K562 (cell line): ENCODE measurements at regions not wholly inside any gene's neighbourhood (a gene's known extent, or its start where the extent isn't known, plus 50 kb on each side); places are given as distances from the start of the nearest gene placed in this dataset.

Experiments
- CTBP1 ChIP-seq: fragments of 450-650 bp; IDR thresholded peaks from 2 replicates; pipeline ENCODE4 v1.6.1; 2016; ENCODE audit warnings: borderline replicate concordance
- EP300 ChIP-seq: IDR thresholded peaks from 2 replicates; pipeline ENCODE4 v1.6.1; 2012; ENCODE audit warnings: low read length, improper control_type of control experiment
- L3MBTL2 ChIP-seq: fragments of 450-650 bp; IDR thresholded peaks from 2 replicates; pipeline ENCODE4 v1.6.1; 2016; ENCODE audit warnings: mild to moderate bottlenecking, moderate library complexity
- MEIS2 ChIP-seq: fragments of 450-650 bp; IDR thresholded peaks from 2 replicates; pipeline ENCODE4 v1.6.1; 2014; ENCODE audit warnings: mild to moderate bottlenecking; ENCODE audit not compliant: partially characterized antibody
- MTA2 ChIP-seq: fragments of 450-650 bp; IDR thresholded peaks from 2 replicates; pipeline ENCODE4 v1.6.1; 2016; ENCODE audit warnings: low read depth
- MYC ChIP-seq, 2 experiments: fragments of 250-450 bp in 1 of 2; sonication (Bioruptor Pico) in 1 of 2; IDR thresholded peaks; 2 replicates each; pipeline versions ENCODE4 v1.5.1 to v1.6.1; 2012 to 2021; ENCODE audit warnings: low read depth in 2 of 2, borderline replicate concordance in 1 of 2, improper control_type of control experiment in 1 of 2, low read length in 1 of 2, mild to moderate bottlenecking in 1 of 2, moderate library complexity in 1 of 2
- NFE2 ChIP-seq: IDR thresholded peaks from 2 replicates; pipeline ENCODE4 v1.6.1; 2014; ENCODE audit warnings: antibody characterized with exemption, low read depth
- NFE2L1 ChIP-seq: fragments of 450-650 bp; IDR thresholded peaks from 2 replicates; pipeline ENCODE4 v1.6.1; 2016; ENCODE audit warnings: missing genetic modification characterization, low read depth, mild to moderate bottlenecking, missing compliant biosample characterization, moderate library complexity, borderline replicate concordance
- NUFIP1 ChIP-seq: fragments of 450-650 bp; IDR thresholded peaks from 2 replicates; pipeline ENCODE4 v1.6.1; 2018; ENCODE audit not compliant: partially characterized antibody
- PHF20 ChIP-seq: fragments of 450-650 bp; IDR thresholded peaks from 2 replicates; pipeline ENCODE4 v1.6.1; 2018; ENCODE audit not compliant: partially characterized antibody
- ZFPM2 ChIP-seq: fragments of 250-450 bp; sonication (Bioruptor Pico); IDR thresholded peaks from 2 replicates; pipeline ENCODE4 v1.5.1; 2022; ENCODE audit warnings: mild to moderate bottlenecking
- ZKSCAN8 ChIP-seq: fragments of 200-800 bp; sonication (Bioruptor generic); IDR thresholded peaks from 2 replicates; pipeline ENCODE4 v1.6.1; 2016; ENCODE audit warnings: missing genetic modification characterization, missing compliant biosample characterization
- ZNF507 ChIP-seq: conservative IDR thresholded peaks from 2 replicates; pipeline ENCODE4 v1.6.1; 2017; ENCODE audit warnings: missing genetic modification characterization, missing compliant biosample characterization
- TF ChIP-seq, protein P1 (sequence below): sonication (generic); formaldehyde crosslinking; IDR thresholded peaks from 2 replicates; pipeline ENCODE4 v1.8.0; 2022; ENCODE audit warnings: mild to moderate bottlenecking, missing genetic modification reagents, borderline replicate concordance
- TF ChIP-seq, protein P2 (sequence below): fragments of 250-450 bp; sonication (Bioruptor Pico); IDR thresholded peaks from 2 replicates; pipeline ENCODE4 v1.5.0; 2021; ENCODE audit warnings: mild to moderate bottlenecking, moderate library complexity
- TF ChIP-seq, protein P3 (sequence below): fragments of 450-650 bp; formaldehyde crosslinking; IDR thresholded peaks from 2 replicates; pipeline ENCODE4 v1.4.0; 2020; ENCODE audit warnings: mild to moderate bottlenecking, moderate library complexity
- TF ChIP-seq, protein P4 (sequence below), 3 experiments: fragments of 200-800 bp in 1 of 3; fragments of 250-450 bp in 1 of 3; fragments of 450-650 bp in 1 of 3; sonication (Bioruptor Pico) in 1 of 3; sonication (Bioruptor generic) in 1 of 3; formaldehyde crosslinking in 1 of 3; IDR thresholded peaks; 2 replicates each; pipeline versions ENCODE4 v1.6.1 to v1.8.0; 2016 to 2022; ENCODE audit warnings: mild to moderate bottlenecking in 2 of 3, missing genetic modification characterization in 2 of 3, missing compliant biosample characterization in 1 of 3, moderate library complexity in 1 of 3

DNA sequence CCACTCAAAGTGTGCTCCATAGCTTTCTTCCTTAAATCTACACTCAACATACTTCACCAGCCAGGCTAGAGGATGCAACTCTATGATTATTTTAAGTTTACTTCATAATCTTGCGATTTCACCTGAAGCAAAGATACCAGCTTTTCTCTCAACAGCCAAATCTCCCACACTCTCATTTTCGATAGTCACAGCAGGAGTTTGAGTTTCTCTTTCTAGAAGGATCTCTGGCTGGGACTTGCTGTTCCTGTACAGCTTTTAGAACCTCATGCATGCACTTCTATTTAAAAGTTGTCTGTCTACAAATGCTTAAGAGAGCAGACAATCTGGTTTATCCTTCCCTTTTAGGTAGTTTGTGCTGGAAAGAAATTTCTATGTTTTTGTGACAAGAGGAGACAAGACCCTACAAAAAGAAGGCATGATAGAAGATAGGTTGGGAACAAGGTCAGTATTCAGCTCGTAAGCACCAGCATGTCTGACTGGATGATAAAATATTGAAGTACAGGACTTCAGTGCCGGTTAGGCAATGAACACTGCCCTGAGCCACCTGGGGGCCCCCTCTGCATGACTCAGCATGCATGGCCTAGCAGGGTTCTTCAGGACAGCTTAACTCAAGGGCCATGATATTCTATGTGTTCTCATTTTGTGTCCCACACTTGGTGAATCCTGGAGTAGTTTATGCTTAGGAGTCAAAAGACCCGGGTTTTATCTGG lies 65.6 kb downstream of the ATXN3L start (continued):
- TF ChIP-seq, protein P1, sequence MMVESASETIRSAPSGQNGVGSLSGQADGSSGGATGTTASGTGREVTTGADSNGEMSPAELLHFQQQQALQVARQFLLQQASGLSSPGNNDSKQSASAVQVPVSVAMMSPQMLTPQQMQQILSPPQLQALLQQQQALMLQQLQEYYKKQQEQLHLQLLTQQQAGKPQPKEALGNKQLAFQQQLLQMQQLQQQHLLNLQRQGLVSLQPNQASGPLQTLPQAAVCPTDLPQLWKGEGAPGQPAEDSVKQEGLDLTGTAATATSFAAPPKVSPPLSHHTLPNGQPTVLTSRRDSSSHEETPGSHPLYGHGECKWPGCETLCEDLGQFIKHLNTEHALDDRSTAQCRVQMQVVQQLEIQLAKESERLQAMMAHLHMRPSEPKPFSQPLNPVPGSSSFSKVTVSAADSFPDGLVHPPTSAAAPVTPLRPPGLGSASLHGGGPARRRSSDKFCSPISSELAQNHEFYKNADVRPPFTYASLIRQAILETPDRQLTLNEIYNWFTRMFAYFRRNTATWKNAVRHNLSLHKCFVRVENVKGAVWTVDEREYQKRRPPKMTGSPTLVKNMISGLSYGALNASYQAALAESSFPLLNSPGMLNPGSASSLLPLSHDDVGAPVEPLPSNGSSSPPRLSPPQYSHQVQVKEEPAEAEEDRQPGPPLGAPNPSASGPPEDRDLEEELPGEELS: no peak
- TF ChIP-seq PHF20 (no peak), MEIS2 (peak; percentile 3), ZNF507 (no peak), MYC (IDR thresholded peaks at IDR 0.05; ENCODE audit: low read depth, low read length) (0 out of 2 replicates have a peak, but pooled peaks have one; percentile 28), MYC (CRISPR knock-in tag; IDR thresholded peaks at IDR 0.05; ENCODE audit: borderline replicate concordance, low read depth) (no peak), L3MBTL2 (peak; percentile 53; the same call in 1 of the 2 replicates), MTA2 (no peak), NFE2 (peak; percentile 96), ZKSCAN8 (CRISPR knock-in tag) (0 out of 2 replicates have a peak, but pooled peaks have one; percentile 40), NUFIP1 (no peak), EP300 (peak; percentile 46; the same call in 1 of the 2 replicates), NFE2L1 (tag) (peak; percentile 81), CTBP1 (no peak), ZFPM2 (CRISPR knock-in tag) (no peak)
- TF ChIP-seq, protein P2, sequence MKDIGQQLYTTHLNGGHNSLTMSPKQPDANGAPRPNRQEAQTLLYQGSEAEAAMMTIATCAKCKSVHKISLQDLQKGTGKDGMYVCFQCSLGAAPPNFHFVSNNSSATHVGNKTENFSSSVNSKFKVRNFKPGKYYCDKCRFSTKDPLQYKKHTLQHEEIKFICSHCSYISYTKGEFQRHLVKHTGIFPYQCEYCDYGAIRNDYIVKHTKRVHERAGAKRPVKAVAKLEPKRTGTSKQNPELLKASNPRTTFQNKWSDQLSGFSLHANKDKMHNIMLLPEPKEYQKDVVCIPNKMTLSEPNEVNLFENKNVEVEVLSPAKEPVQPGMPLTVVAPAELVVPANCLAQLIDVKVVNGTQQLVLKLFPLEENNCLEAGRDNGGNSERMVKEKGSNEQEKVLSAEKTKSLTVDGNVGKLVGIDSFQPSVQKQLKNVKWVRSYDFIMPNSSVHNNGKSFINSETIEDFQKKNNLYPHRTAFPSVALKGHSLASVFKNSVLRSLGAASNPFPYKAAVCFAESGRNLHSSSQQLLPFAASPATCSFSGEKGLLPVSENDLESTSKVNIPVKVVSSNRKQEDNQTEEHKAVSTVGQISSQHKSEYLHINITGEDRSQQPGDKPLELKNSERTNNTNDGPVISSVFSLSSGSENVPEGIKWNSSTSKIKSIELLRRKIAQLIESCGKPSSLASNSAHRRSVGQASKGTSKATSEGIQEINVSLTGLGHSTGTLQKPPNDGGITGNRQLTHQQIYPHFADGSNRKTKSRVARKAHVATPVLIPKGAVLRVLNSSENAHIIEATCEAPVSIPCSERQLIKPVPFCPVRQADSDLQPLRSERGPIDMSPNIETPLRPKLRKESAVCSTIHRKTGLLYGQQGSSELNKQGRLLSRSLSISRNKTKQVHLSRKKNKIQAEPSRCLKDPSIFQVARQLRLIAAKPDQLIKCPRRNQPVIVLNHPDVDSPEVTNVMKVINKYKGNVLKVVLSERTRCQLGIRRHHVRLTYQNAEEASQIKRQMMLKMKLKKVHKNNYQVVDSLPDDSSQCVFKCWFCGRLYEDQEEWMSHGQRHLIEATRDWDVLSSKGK (CRISPR knock-in tag): no peak
- TF ChIP-seq, protein P3, sequence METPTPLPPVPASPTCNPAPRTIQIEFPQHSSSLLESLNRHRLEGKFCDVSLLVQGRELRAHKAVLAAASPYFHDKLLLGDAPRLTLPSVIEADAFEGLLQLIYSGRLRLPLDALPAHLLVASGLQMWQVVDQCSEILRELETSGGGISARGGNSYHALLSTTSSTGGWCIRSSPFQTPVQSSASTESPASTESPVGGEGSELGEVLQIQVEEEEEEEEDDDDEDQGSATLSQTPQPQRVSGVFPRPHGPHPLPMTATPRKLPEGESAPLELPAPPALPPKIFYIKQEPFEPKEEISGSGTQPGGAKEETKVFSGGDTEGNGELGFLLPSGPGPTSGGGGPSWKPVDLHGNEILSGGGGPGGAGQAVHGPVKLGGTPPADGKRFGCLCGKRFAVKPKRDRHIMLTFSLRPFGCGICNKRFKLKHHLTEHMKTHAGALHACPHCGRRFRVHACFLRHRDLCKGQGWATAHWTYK (CRISPR knock-in tag): no peak
- TF ChIP-seq, protein P4, sequence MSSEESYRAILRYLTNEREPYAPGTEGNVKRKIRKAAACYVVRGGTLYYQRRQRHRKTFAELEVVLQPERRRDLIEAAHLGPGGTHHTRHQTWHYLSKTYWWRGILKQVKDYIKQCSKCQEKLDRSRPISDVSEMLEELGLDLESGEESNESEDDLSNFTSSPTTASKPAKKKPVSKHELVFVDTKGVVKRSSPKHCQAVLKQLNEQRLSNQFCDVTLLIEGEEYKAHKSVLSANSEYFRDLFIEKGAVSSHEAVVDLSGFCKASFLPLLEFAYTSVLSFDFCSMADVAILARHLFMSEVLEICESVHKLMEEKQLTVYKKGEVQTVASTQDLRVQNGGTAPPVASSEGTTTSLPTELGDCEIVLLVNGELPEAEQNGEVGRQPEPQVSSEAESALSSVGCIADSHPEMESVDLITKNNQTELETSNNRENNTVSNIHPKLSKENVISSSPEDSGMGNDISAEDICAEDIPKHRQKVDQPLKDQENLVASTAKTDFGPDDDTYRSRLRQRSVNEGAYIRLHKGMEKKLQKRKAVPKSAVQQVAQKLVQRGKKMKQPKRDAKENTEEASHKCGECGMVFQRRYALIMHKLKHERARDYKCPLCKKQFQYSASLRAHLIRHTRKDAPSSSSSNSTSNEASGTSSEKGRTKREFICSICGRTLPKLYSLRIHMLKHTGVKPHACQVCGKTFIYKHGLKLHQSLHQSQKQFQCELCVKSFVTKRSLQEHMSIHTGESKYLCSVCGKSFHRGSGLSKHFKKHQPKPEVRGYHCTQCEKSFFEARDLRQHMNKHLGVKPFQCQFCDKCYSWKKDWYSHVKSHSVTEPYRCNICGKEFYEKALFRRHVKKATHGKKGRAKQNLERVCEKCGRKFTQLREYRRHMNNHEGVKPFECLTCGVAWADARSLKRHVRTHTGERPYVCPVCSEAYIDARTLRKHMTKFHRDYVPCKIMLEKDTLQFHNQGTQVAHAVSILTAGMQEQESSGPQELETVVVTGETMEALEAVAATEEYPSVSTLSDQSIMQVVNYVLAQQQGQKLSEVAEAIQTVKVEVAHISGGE (CRISPR knock-in tag; IDR thresholded peaks at IDR 0.05): 0 out of 6 replicates have a peak, but pooled peaks of 1 of the 3 experiments have one; percentile 17
